GM18505 (cell line): ENCODE measurements at regions not wholly inside any gene's neighbourhood (a gene's known extent, or its start where the extent isn't known, plus 50 kb on each side); places are given as distances from the start of the nearest gene placed in this dataset.

ENCODE experiments used
- ATAC-seq: cut with Tn5 transposase; IDR thresholded peaks from one replicate; pipeline ENCODE4 v1.9.1; 2021; ENCODE audit not compliant: unreplicated experiment
- POLR2A ChIP-seq: IDR thresholded peaks from 4 replicates; pipeline ENCODE4 v1.6.1; 2011; ENCODE audit warnings: borderline replicate concordance; ENCODE audit not compliant: insufficient read depth, insufficient read length; ENCODE audit errors: extremely low read depth

- no peak for ATAC-seq
These were observed 61.2 kb upstream of the ALDH1A1 start for GRCh38 chr9:73014011-73014410.

GRCh38 chr9:73011956-73012355, 59.1 kb upstream of the ALDH1A1 start:
- no peak for ATAC-seq

More at GRCh38 chr9:73014011-73014410, 61.2 kb upstream of the ALDH1A1 start:
- TF ChIP-seq POLR2A, result no peak

GRCh38 chr9:73011181-73011750, 58.4 kb upstream of the ALDH1A1 start:
- no peak for TF ChIP-seq POLR2A
- no peak for ATAC-seq

More at GRCh38 chr9:73011956-73012355, 59.1 kb upstream of the ALDH1A1 start:
- no peak for TF ChIP-seq POLR2A

GRCh38 chr9:73009649-73010288, 56.9 kb upstream of the ALDH1A1 start:
- TF ChIP-seq POLR2A, result no peak
- ATAC-seq, result no peak

GRCh38 chr9:73007966-73008672, 55.3 kb upstream of the ALDH1A1 start:
- ATAC-seq, result no peak
- TF ChIP-seq POLR2A, result no peak

GRCh38 chr9:73006986-73007385, 54.1 kb upstream of the ALDH1A1 start:
- no peak for TF ChIP-seq POLR2A
- no peak for ATAC-seq
